GM12865 (cell line): ENCODE measurements at regions not wholly inside any gene's neighbourhood (a gene's known extent, or its start where the extent isn't known, plus 50 kb on each side); places are given as distances from the start of the nearest gene placed in this dataset.

Source experiments
- DNase-seq: peaks from one replicate; pipeline ENCODE4 v3.0.0; 2010; ENCODE audit warnings: low read depth
- H3K4me3 ChIP-seq: 2 replicates; pipeline ENCODE4 v1.5.1; 2011; ENCODE audit warnings: mild to moderate bottlenecking, low read depth, low read length, control low read depth
- TF ChIP-seq, protein P1 (sequence below): IDR thresholded peaks from 2 replicates; pipeline ENCODE4 v1.5.1; 2011; ENCODE audit warnings: low read length, control low read depth, low read depth, inconsistent platforms; ENCODE audit not compliant: insufficient read depth; ENCODE audit errors: missing control alignments

DNA sequence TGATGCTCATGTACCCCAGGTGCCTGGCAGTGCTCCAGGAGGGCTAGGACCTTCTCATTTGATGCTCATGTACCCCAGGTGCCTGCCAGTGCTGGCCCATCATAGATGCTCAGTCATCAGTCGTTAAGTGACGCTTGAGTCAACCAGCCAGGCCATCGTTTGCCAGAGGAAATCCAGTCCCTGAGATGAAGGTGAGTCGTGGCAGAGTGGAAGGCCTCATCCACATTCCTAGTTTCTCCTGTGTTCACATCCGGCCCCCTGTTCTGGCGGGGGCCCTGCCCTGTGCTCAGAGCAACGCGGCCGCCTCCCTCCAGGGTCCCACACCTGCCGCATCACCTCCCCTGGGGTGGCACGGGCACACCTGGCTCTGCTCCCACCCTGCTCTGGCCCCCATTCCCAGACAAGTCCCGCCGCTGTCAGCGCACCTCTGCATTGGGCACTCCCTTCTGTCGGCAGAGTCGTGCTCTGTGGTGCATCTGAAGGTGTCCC is 279.9 kb downstream of the BRD1 start:
- no peak for DNase-seq
- H3K4me3 ChIP-seq, result no peak overlapping the region
- TF ChIP-seq, protein P1, sequence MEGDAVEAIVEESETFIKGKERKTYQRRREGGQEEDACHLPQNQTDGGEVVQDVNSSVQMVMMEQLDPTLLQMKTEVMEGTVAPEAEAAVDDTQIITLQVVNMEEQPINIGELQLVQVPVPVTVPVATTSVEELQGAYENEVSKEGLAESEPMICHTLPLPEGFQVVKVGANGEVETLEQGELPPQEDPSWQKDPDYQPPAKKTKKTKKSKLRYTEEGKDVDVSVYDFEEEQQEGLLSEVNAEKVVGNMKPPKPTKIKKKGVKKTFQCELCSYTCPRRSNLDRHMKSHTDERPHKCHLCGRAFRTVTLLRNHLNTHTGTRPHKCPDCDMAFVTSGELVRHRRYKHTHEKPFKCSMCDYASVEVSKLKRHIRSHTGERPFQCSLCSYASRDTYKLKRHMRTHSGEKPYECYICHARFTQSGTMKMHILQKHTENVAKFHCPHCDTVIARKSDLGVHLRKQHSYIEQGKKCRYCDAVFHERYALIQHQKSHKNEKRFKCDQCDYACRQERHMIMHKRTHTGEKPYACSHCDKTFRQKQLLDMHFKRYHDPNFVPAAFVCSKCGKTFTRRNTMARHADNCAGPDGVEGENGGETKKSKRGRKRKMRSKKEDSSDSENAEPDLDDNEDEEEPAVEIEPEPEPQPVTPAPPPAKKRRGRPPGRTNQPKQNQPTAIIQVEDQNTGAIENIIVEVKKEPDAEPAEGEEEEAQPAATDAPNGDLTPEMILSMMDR, result no peak

DNA sequence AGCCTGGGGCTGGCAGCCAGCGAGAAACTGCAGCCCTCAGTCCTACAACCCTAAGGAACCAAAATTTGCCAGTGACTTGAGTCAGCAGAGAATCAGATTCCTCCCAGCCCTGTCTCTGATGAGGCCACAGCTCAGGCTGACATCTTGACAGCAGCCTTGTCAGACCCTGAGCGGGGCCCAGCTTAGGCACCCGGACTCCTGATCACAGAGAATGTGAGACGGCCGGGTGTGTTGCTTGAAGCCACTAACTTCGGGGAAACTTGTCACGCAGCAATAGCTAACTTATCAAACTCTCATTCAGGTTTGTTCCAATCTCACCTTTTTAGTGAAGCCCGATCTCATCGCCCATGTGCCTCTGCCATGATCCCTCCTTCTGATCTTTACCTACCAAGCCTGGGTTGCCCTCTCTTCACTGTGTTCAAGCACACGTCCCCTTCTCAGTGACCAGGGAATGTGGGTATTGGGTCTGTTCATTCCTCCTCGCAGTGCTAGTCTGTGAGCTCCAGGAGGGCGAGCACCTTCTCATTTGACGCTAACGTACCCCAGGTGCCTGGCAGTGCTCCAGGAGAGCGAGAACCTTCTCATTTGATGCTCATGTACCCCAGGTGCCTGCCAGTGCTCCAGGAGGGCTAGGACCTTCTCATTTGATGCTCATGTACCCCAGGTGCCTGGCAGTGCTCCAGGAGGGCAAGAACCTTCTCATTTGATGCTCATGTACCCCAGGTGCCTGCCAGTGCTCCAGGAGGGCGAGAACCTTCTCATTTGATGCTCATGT is 280.7 kb downstream of the BRD1 start:
- TF ChIP-seq, protein P1, result no peak
- no peak for DNase-seq
- no peak overlapping the region for H3K4me3 ChIP-seq

DNA sequence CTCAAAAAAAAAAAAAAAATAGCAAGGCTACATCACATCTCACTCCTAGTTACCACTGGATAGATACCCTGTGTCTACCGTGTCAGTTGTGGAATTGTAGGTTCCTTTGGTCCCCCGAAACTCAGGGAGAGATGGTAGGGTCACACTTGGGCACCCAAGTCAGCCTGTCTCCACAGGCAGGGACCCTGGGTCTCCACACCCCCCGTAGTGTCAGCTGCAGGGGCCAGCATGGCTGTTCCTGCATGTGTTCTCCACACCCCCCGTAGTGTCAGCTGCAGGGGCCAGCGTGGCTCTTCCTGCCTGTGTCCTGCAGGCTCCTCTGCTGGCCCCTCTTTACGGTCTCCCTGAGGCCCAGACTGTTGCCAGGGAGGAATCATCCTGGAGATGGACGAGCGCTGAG is 282.1 kb downstream of the BRD1 start:
- H3K4me3 ChIP-seq, result no peak overlapping the region
- TF ChIP-seq, protein P1, result no peak
- no peak for DNase-seq

DNA sequence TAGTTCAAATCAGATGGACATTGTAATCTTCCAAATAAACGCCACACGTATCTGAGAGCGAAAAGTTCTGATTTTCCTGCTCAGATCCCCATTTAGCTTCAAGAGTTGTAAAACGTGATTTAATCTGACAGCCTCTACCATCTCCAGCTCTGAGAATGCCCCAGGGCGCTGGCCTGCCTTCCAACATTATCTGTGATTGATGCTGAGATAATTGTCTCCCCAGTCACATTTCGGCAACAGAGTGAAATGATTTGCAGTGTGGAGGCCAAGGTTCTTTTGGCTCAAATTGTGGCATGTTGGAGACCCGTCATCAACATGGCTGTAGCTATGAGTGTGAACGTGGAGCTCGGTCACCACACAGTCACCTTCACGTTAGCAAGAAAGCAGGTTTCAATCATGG is 283.4 kb downstream of the BRD1 start:
- DNase-seq, result no peak
- H3K4me3 ChIP-seq, result no peak overlapping the region
- TF ChIP-seq, protein P1, result no peak

DNA sequence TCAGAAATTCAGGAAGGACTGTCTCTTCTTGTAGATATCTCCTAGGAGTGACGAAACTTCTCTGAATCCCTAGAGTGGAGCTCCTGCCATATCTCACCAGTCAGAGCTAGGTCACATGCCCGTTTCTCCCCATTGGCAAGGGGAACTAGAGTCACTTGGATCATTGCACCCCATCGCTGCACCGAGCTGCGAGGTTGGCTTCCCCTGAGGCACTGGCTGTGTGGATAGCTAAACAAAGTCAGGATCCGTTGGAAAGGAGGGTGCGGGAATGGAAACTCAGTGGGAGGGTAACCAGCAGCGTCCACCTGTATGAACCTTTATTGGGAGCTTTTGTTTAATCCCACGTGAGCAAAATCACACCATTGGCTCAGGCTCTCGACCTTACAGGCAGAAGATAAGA is 283.8 kb downstream of the BRD1 start:
- TF ChIP-seq, protein P1, result no peak
- DNase-seq, result no peak

DNA sequence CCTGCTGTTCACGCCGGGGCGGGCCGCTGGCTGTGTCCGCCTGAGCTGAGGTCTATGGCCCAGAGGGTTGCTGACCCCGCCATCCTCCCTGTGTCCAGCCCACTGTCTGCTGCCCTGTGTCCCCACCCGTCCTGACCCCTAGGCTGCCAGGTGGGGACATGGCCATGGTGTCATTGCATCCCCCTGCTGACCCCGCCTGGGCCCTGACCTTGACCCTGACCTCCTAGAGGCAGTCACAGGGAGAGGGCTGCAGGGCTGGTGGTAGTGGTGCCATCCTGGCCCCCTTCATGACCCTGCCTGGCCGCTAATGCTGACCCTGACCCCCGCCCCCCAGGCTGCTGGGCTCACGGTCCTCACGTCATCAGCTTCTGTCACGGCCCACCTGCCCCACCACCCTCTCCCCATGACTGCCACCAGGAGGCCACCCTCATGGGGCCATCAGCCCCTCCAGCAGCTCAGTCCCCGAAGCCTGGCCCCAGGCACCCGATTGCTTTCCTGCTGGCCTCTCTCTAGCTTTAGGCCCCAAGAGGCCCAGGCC is 285.9 kb downstream of the BRD1 start:
- no peak overlapping the region for H3K4me3 ChIP-seq
- TF ChIP-seq, protein P1, result no peak
- DNase-seq, result no peak

More for the DNA sequence above, 283.8 kb downstream of the BRD1 start:
- H3K4me3 ChIP-seq, result no peak overlapping the region
